ENCODE measurements at regions not wholly inside any gene's neighbourhood (a gene's known extent, or its start where the extent isn't known, plus 50 kb on each side); places are given as distances from the start of the nearest gene placed in this dataset.

DNA sequence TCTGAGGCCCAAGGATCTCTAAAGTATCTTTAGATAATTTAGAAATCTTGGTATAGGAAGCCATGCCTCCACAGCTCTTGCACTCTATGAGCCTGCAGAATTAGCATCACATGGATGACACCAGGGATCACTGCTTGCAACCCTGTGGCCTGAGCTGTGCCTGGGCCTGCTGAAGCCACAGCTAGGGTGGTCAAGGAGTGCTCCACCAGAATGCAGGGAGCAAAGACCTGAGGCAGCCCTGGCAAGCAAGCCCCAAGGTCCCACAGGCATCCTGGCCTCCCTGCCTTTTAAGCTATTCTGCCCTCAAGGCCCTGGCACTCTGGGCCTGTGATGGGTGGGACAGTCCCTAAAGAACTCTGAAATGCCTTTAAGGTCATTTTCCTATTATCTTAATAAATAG, 105.2 kb upstream of the NALF2 start:
- no peaks in the 10 kb centered on the region for H3K27me3 ChIP-seq (ENCODE audit: insufficient read depth, low read depth)
- no peak overlapping the region for H3K9ac ChIP-seq
- no peaks in the 10 kb centered on the region for H3K36me3 ChIP-seq (ENCODE audit: insufficient read depth)
- no peak overlapping the region for H3K4me2 ChIP-seq
- H3K79me2 ChIP-seq (ENCODE audit: insufficient read depth, low read depth): no peaks in the 10 kb centered on the region
- H2AFZ ChIP-seq (ENCODE audit: low read depth): no peak overlapping the region
- no peaks in the 10 kb centered on the region for H3K4me1 ChIP-seq (ENCODE audit: low read depth, poor library complexity, severe bottlenecking)
- no peak overlapping the region for H3K27ac ChIP-seq
- H3K4me3 ChIP-seq (IDR thresholded peaks at IDR 0.05; ENCODE audit: insufficient read depth, low read depth, low read length): no peak overlapping the region
- no peaks in the 10 kb centered on the region for H4K20me1 ChIP-seq (ENCODE audit: insufficient read depth)
- TF ChIP-seq, protein P1, sequence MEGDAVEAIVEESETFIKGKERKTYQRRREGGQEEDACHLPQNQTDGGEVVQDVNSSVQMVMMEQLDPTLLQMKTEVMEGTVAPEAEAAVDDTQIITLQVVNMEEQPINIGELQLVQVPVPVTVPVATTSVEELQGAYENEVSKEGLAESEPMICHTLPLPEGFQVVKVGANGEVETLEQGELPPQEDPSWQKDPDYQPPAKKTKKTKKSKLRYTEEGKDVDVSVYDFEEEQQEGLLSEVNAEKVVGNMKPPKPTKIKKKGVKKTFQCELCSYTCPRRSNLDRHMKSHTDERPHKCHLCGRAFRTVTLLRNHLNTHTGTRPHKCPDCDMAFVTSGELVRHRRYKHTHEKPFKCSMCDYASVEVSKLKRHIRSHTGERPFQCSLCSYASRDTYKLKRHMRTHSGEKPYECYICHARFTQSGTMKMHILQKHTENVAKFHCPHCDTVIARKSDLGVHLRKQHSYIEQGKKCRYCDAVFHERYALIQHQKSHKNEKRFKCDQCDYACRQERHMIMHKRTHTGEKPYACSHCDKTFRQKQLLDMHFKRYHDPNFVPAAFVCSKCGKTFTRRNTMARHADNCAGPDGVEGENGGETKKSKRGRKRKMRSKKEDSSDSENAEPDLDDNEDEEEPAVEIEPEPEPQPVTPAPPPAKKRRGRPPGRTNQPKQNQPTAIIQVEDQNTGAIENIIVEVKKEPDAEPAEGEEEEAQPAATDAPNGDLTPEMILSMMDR (conservative IDR thresholded peaks at IDR 0.05; ENCODE audit: low read depth, low read length): no peak

- Histone ChIP-seq H4K20me1 (ENCODE audit: insufficient read depth) (no peaks in the 10 kb centered on the region), H3K4me1 (ENCODE audit: low read depth, poor library complexity, severe bottlenecking) (no peaks in the 10 kb centered on the region), H2AFZ (ENCODE audit: low read depth) (no peak overlapping the region), H3K36me3 (ENCODE audit: insufficient read depth) (no peaks in the 10 kb centered on the region), H3K4me2 (no peak overlapping the region), H3K79me2 (ENCODE audit: insufficient read depth, low read depth) (no peaks in the 10 kb centered on the region), H3K27ac (no peak overlapping the region), H3K27me3 (ENCODE audit: insufficient read depth, low read depth) (no peaks in the 10 kb centered on the region), H3K9ac (no peak overlapping the region), H3K4me3 (IDR thresholded peaks at IDR 0.05; ENCODE audit: insufficient read depth, low read depth, low read length) (no peak overlapping the region)
- TF ChIP-seq, protein P1 (conservative IDR thresholded peaks at IDR 0.05; ENCODE audit: low read depth, low read length): no peak
These were observed 107.2 kb upstream of the NALF2 start for GRCh38 chrX:69396916-69397315.

- Histone ChIP-seq H3K79me2 (ENCODE audit: insufficient read depth, low read depth) (no peaks in the 10 kb centered on the region), H4K20me1 (ENCODE audit: insufficient read depth) (no peaks in the 10 kb centered on the region), H2AFZ (ENCODE audit: low read depth) (no peak overlapping the region)
These were observed 108.8 kb upstream of the NALF2 start for GRCh38 chrX:69395306-69395705.

GRCh38 chrX:69389101-69389501, 115.0 kb upstream of the NALF2 start:
- no peak overlapping the region for H3K9ac ChIP-seq
- H2AFZ ChIP-seq (ENCODE audit: low read depth): no peak overlapping the region
- no peak overlapping the region for H3K4me2 ChIP-seq
- H3K79me2 ChIP-seq (ENCODE audit: insufficient read depth, low read depth): no peaks in the 10 kb centered on the region
- H3K27me3 ChIP-seq (ENCODE audit: insufficient read depth, low read depth): no peaks in the 10 kb centered on the region
- no peaks in the 10 kb centered on the region for H4K20me1 ChIP-seq (ENCODE audit: insufficient read depth)
- H3K4me1 ChIP-seq (ENCODE audit: low read depth, poor library complexity, severe bottlenecking): no peaks in the 10 kb centered on the region
- TF ChIP-seq, protein P1 (conservative IDR thresholded peaks at IDR 0.05; ENCODE audit: low read depth, low read length): no peak
- no peaks in the 10 kb centered on the region for H3K36me3 ChIP-seq (ENCODE audit: insufficient read depth)
- H3K4me3 ChIP-seq (IDR thresholded peaks at IDR 0.05; ENCODE audit: insufficient read depth, low read depth, low read length): no peak overlapping the region
- H3K27ac ChIP-seq: no peak overlapping the region

More at GRCh38 chrX:69395306-69395705, 108.8 kb upstream of the NALF2 start:
- TF ChIP-seq, protein P1 (conservative IDR thresholded peaks at IDR 0.05; ENCODE audit: low read depth, low read length): no peak
- H3K27ac ChIP-seq: no peak overlapping the region
- H3K27me3 ChIP-seq (ENCODE audit: insufficient read depth, low read depth): no peaks in the 10 kb centered on the region
- no peaks in the 10 kb centered on the region for H3K4me1 ChIP-seq (ENCODE audit: low read depth, poor library complexity, severe bottlenecking)
- no peak overlapping the region for H3K9ac ChIP-seq
- no peak overlapping the region for H3K4me2 ChIP-seq
- no peaks in the 10 kb centered on the region for H3K36me3 ChIP-seq (ENCODE audit: insufficient read depth)
- no peak overlapping the region for H3K4me3 ChIP-seq (IDR thresholded peaks at IDR 0.05; ENCODE audit: insufficient read depth, low read depth, low read length)
